IPS-NIHi11 (cell line): ENCODE measurements at regions not wholly inside any gene's neighbourhood (a gene's known extent, or its start where the extent isn't known, plus 50 kb on each side); places are given as distances from the start of the nearest gene placed in this dataset.

Experiments
- DNase-seq: peaks from one replicate; pipeline ENCODE4 v3.0.0; 2012; ENCODE audit warnings: mixed read lengths, low spot score

DNA sequence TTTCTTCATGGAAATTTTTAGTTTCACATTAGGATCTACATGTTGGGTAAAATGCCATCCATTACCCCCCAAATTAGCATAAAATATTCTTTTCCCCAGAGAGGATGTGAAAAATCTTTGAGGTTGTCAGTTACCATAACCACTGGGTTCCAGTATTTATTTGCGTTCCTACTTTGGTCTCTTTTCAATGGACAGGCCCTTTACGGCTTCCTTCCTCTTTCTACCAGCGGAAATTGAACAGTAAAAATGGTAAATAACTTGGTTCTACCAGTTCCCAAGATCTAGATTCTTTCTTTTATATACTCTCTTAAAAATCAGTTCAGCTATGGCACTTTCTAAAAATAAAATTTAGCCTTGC is 169.2 kb upstream of the APCDD1 start:
- no peak for DNase-seq

DNA sequence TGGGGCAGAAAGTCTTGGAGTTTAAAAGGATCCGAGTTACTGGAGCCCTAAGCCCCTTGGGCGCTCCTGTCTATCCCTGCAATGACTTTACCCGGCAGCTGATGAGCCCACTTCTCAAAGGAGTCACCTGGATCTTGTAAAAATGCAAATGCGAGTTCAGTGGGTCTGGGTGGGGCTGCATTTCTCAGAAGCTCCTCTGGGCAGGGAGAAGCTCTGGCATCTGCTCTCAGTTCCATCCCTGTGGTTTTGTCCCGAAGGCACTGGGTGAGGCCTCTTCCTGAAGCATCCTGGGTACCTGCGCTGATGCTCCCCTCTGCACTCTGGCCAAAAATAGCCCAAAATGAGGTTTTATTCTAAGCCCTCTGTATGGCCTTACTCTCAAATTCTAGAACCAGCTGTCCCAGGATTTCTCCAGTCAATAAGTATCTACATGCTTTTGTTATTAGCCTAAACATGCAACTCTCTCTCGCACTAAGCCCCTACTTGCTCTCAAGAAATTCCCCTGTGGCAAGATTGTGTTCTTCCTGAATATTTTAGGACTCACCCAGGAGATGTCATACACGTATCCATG is 167.8 kb upstream of the APCDD1 start:
- no peak for DNase-seq

DNA sequence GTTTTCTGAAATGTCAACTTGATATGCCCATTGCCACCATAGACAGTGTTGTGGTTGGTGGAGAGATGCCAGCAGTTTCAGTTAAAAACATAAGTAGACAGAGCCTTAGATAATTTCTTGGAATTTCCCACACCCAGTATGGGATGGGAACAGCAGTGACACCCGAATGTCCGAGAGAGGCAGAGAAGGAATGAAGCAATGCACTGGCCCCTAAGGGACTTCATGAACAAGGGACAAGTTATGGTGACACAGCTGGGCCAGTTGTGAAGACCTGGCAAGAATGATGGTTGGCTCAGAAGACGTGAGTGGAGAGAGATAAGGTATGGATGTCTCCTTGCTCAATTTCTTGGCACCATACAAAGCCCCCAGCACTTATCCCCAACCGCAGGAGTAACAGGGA is 165.2 kb upstream of the APCDD1 start:
- no peak for DNase-seq

DNA sequence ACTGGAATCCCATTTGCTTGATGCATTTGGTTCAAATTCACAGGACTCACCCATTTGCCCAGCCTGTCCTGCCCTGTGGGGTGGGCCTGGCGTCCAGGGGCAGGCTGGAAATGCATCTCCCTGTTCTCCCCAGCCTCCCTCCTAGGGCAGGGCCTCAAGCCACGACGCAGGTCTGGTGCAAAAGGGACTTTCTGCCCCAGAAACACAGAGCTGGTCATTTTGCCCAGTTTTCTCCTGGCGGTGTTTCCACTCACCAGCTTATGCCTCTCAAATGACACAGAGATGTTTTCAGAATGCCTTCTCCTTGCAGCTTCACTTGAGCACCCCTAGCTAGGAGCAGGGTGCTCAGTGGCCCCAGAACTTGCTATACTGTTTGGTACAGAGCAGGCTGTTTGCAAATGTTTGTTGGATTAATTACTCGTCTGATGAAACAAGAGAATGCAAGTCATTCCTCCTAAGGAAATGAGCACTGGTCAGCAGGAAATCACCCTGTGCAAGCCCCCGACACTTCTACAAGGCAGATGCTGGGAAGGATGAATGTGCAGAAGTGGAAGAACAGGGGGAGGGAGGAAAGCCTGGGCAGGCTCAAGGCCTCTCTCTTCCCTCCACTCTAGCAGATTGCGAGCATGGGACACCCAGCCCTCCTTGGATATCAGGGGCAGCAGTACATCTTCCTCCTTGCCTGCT is 164.3 kb upstream of the APCDD1 start:
- no peak for DNase-seq

DNA sequence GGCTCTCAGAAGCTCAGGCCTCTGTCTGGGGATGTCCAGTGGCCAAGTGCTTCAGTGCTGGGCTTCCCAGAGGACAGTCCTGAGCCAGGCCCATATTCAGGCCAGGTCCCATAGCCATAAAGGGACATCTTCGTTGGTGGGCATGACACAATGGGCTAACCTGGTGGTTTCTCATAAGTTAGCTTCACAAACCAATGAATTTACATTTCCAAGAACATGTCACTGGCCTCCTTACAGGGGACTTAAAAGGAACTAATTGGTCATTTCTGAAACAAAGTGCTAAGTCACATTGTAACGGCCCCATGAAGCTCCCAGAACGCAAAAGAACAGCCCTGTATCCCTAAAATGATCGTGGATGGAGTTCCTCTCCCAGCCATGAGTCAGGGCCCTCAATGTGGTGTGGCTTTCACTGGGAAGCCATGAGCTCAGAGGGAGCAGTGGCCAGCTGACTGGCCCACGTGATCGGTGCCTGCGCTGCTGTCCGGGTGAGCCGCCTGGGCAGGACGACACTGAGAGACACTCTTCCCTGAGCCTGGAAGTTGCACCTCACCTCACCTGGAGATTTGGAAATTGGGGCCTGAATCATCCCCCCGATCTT is 163.7 kb upstream of the APCDD1 start:
- no peak for DNase-seq

DNA sequence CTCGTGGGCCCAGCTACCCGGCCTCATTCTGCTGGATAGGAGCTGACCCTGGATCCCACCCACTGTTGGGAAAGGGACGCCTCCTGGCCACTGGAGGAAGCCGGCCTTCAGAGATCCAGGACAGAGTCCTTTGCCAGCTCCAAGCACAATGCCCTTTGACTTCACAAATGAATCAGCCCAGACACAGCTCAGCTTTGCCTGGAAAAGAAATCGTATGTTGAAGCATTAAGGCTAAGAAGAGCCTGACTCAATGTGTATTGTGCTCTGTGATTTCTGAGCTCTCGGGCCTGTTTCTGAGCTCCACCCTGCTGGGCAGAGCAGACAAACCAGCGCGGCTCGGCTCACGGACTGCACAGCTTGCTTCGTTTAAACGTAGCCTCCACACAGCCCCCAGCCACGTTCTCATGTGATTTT is 162.9 kb upstream of the APCDD1 start:
- no peak for DNase-seq

DNA sequence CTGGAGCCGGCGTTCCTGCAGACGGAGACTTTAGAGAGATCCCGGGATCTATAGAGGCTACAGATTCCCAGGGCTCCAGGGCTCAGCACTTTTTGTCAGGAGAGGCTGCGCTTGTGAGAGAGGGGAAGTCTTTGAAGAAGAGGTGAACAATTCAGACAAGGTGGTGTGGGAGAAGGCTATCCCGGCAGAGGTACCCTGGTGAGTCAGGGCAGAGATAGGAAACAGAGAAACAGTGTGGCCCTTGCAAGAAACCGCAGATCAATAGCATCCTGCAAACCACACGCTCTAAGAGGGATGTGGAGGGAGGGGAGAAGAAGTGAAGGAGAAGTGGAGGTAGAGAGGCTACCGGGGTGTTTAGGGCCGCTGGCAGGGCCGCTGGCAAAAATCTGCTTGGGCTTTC is 160.5 kb upstream of the APCDD1 start:
- no peak for DNase-seq

DNA sequence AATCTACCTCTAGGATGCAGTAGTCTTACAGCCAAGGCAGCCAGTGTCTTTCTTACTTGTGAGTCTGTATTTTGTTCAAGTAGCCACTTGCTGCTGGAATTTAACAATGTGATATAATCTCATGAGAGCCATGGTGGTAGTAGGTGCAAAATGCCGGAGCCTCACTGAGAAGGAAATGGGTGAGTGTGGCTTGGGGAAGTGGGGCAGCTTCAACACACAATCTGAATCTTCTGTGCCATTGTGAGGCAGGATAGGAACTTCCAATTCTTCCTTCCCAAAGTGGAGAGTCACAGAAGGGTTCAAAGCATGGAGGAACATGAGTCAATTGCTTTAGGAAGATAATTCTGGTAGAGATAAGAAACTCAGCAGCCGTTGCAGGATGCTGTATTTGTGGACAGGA is 158.7 kb upstream of the APCDD1 start:
- DNase-seq, result no peak

DNA sequence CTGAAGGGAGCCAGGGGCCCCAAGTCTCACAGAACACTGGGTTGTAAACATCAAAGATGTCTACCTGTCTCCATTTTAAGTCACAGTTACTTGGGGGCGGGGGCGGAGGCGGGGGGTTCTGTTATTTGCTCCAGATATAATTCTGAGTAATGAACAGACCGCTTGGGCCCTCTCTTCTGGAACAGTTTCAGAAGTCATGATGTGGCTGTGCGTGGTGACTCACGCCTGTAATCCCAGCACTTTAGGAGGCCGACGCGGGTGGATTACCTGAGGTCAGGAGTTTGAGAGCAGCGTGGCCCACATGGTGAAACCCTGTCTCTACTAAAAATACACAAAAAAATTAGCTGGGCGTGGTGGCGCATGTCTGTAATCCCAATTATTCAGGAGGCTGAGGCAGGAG is 157.9 kb upstream of the APCDD1 start:
- no peak for DNase-seq

DNA sequence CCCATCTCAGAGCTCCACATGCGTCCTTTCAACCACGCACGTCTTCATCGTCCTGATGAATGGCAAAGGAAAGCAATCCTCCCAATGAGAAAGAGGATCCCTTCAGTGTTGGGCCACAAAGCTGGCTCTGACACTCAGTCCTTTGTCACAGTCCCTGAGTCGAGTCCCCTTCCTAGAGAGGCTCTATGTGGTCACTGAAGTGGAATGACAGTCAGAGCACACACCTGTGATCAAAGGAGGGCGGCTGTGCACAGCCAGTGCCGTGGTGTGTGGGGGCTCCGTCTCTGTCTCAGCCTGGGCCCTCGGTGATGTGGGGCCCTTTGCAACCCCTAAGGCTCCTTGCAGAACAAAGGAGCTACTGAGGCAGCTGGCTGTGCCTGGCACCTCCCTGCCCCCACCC is 157.3 kb upstream of the APCDD1 start:
- DNase-seq, result no peak

DNA sequence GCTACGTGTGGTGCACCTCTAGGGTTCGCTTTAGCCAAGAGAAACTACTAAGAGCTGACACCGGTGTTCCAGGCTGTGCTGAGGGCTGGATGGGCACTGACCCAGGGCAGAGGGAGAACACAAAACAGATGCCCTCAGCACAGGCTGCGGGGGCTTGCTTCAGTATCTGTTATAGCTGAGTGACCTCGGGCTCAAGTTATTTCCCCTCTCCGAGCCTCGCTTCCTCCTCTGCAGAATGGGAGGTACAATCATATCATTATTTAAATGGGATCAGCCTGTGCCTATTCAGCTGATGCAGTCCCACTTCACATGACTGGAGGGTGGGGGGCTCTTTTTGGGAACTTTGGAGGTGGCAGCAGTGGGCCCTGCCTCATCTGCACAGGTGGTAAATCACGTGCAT is 156.1 kb upstream of the APCDD1 start:
- no peak for DNase-seq

DNA sequence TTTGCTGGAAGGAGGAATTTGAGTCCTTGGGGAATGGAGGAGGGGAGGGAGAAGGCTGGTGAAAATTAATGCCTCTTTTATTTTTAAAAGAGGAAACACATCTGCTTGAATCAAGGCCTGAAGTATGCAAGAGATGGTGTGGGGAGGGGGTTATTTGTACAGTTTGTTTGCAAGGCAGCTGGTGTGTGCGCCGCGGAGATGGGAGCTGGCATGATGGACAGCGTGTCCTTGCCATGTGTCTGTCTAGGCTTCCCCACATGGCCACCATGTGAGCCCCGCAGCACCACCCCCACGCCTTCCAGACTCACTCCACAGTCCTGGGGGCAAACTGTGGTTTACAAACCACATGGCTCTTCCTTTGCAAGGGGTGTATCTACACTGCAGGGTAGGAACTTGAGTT is 154.8 kb upstream of the APCDD1 start:
- DNase-seq, result no peak

DNA sequence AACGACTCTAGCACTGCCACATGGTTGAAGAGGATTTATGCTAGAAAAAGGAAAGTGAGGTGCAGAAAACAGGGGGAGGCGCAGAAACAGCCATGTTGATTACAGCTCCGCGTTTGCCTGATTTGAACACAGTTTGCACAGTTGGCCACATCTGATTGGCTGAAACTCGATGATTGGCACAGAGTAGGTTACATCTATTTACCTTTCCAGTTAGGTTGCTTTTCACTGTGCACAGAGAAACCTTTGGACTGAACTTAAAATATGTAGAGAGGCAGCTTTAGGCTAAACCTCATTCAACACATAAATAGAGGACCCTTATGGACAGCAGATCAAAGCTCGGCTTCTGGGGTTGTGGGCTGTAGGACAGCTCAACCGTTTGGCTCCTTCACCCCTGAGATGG is 153.7 kb upstream of the APCDD1 start:
- no peak for DNase-seq

DNA sequence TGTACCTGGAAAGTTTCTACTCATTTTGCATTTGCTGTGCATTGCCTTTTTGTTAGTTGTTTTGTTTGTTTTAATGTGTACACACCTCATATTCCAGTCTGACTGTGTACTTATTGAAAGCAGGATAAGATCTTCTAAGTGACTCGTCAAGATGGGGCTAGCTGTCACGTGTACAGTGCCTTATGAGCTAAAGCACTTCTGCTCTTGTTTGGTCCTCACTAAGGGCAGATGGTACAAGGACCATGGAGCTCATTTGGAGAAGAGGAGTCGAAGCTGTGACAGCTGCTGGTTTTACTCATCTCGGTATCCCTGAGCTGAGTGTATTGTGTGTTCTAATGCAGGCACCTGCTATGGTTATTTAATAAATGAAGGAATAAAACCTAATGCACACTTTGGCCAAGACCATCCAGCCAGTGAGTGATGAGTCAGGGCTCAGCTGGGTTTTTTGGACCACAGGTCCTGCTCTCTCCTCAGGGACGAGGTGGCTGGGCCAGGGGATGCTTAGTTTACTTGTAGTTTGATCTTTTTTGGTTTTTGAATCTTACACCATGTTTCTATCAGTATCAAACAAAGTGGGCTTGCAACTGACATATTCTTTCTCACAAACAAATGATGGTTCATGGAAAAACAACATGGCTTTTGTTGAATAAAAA is 152.5 kb upstream of the APCDD1 start:
- DNase-seq, result no peak

DNA sequence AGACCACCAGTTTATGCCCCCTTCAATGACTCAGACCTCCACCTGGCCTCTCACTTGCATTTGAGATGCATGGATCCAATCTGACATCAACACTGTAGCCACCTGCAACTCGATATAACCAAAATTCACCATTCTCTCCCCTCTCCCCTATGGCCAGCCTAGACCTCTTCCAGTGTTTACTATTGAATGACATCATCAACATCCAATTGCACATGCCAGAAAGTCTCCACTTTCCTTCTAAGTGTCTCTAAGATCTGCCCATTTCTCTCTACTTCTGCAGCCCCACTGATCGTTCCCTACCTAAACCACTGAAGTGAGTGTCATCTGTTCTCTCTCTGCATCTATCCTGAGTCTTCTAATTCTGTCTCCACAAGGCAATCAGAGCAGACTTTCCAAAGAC is 151.3 kb upstream of the APCDD1 start:
- DNase-seq, result no peak

DNA sequence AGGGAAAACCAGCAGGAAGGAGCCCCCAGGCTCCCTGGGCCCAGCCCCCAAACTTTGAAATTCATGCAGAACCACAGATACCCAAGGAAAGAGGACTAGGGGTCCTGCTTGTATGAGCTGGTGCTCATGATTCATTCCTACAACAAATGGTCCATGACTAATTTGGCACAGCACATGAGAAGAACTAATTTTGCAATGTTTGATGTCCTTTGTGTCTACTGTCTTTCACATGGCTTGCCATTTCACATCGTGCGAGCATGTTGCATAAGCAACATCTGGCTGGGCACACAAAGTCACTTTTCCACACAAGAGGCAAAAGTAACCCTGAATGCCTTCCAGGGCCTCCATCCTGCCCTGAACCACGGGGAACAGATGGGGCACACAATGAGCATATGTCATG is 149.6 kb upstream of the APCDD1 start:
- no peak for DNase-seq

DNA sequence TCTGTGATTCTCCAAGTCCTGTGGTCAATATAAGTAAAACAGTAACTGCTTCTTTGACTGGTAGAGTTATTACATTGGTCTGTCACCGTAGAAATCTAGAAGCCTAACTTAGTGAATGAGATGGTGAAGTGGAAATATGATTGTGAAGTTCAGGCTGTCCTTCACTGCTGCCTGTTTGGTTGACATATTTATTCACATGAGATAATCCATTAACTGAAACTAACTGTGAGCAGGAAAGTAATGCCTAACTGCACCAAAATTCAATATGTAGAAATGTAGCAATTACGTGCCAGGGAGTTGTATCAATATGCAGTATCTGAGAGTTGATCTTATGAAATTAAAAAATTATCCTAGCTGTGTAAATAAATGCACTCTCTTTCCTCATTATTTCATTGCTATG is 147.7 kb upstream of the APCDD1 start:
- no peak for DNase-seq

DNA sequence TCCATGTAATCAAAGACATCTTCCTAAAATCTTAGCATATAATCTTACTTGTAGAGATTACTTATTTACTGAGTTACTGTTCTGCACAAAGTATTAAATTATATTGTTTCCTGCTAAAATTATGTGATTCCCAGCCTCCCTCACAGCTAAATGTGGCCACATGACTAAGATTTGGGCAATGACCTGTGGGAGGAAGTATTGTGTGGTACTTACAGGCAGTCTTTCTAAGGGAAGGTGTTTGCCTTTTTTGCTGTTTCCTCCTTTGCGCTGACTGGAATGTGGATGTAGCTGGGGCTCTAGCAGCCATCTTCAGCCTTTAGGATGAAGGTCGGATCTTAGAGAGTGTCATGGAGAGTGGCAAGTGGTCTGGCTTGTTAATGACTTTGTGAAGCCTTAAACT is 146.3 kb upstream of the APCDD1 start:
- DNase-seq, result no peak

DNA sequence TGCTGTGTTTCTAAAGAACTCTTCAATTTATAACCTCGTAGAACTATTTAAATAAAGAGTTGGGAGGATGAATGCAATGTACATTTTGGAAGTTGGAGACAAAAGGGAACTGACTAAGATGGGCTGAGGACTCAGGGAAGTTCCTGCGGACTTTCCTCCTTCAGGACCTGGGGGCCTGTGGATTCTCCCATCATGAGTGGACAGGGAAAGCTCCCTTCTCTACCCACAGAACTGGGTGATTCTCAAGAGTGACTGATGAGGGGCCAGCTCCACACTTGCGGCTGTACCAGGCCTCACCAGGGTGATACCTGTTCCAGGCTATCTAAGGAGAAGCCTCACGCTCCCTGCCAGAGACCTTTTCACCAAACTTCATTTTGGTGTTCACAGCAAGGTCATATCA is 143.8 kb upstream of the APCDD1 start:
- no peak for DNase-seq

DNA sequence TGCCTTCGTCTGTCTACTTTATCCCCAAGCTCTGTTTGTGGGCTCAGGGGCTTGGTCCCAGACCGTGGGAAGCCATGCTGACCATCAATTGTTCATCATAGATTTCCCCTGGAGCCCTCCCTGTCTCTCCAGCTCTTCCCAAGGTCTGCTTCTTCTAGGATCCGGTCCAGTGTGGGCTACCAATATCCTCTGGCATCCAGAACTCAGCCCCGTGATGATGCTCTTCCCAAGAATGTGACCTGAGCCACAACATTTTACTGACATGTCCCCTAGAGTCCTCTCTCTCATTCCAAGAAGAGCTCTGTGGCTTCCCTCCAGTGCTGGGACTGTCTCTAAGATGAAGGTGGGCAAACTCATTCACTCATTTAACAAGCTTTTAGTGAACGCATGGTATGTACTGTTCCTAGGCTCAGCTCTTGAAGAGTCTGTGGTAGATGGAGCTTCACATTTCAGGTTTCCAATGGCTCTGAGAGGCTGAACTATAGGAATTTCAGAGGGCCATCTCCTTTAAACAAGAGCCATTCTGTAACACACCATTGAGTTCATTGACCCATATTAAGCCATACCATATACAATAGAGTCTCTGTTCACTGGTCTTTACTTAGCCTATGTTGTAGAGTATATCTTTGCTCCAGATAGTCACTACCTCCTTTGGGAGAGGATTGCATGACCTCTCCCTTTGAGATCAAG is 142.0 kb upstream of the APCDD1 start:
- no peak for DNase-seq

DNA sequence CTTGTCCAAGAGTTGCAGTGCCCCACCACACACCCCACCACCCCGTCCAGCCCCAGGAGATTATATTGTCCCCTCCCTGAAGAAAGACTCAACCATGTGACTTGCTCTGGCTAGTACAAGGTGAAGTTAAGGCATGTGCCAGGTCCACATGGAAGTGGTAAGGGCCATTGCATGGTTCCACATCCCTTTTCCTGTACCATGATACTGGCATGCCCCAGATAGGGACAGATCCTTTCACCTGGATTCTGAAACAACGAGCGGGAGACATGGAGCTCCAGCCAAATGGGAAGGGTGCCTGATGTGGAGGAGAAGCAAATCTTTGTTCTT is 141.5 kb upstream of the APCDD1 start:
- no peak for DNase-seq

DNA sequence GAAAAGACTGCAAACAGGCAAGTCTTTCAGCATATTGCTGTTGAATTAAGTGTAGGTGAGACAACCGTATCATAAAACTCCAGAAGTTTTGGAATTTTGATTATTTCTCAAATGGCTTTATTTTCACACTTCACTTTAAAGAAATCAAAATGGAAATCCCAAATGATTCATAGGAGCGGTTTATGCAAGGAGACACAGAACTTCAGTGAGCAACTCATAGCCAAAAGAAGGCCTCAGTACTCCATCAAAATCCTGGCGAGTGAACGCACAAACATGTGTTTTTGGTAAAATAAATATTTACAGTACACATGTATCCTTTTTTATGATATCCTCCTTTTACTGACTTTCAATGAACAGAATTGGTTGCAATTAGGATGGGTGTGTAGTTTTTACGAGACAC is 140.4 kb upstream of the APCDD1 start:
- no peak for DNase-seq

DNA sequence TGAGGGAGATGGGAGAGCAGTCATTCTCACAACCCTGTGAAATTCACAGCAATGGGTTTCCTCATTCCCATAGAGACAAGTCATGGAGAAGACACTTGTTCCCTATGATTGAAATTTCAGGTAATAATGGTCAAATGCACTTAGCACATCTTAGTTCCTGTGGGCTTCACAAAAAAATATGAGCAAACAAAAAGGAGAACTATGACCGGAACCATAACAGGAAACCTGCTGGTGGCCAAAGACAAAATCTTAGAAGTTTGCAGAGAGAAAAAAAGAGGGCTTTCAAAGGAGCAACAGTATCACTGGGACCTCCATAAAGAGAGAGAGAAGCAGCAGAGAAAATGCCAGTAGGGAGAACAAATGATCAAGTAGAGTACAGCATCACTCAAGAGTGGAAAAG is 138.9 kb upstream of the APCDD1 start:
- no peak for DNase-seq
